ENCODE measurements at regions not wholly inside any gene's neighbourhood (a gene's known extent, or its start where the extent isn't known, plus 50 kb on each side); places are given as distances from the start of the nearest gene placed in this dataset.

DNA sequence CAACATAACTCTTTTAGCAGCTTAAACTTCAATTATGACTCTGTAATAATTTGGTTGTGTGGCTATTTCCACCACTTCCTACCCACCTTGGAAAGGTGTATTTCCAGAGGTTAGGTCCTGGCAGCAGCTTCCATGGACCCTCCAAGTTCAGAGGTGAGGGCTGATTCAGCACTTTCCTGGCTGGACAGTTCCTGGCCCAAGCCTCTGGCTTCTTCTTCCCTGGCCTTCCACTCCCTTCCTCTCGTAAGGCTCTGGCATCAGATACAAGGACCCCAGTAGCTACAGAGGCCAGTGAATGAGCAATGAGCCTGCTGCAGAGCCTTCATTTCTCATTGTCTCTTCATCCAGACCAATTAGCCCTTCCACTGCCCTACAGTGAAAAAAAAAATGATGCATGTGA lies 98.1 kb upstream of the KIRREL3 start:
- TF ChIP-seq, protein P1, sequence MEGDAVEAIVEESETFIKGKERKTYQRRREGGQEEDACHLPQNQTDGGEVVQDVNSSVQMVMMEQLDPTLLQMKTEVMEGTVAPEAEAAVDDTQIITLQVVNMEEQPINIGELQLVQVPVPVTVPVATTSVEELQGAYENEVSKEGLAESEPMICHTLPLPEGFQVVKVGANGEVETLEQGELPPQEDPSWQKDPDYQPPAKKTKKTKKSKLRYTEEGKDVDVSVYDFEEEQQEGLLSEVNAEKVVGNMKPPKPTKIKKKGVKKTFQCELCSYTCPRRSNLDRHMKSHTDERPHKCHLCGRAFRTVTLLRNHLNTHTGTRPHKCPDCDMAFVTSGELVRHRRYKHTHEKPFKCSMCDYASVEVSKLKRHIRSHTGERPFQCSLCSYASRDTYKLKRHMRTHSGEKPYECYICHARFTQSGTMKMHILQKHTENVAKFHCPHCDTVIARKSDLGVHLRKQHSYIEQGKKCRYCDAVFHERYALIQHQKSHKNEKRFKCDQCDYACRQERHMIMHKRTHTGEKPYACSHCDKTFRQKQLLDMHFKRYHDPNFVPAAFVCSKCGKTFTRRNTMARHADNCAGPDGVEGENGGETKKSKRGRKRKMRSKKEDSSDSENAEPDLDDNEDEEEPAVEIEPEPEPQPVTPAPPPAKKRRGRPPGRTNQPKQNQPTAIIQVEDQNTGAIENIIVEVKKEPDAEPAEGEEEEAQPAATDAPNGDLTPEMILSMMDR (IDR thresholded peaks at IDR 0.05), result no peak
- no peak for TF ChIP-seq POLR2A (IDR thresholded peaks at IDR 0.05)

Data from prostate gland (tissue), 2 donors.